H9 (cell line): ENCODE measurements at regions not wholly inside any gene's neighbourhood (a gene's known extent, or its start where the extent isn't known, plus 50 kb on each side); places are given as distances from the start of the nearest gene placed in this dataset.

Experiments
- DNase-seq: peaks from one replicate; pipeline ENCODE4 v3.0.0-alpha.2; 2017
- H2AFZ ChIP-seq: one replicate; pipeline ENCODE4 v1.6.1; 2013; ENCODE audit warnings: mild to moderate bottlenecking, low read length, control low read depth, moderate library complexity
- H2AK5ac ChIP-seq: 2 replicates; pipeline ENCODE4 v1.6.1; 2013; ENCODE audit warnings: low read length, control low read depth, mixed read lengths; ENCODE audit not compliant: insufficient read length
- H2BK120ac ChIP-seq: one replicate; pipeline ENCODE4 v1.6.1; 2013; ENCODE audit warnings: low read depth, mild to moderate bottlenecking, low read length, control low read depth, inconsistent platforms; ENCODE audit not compliant: poor library complexity, severe bottlenecking
- H2BK12ac ChIP-seq: 2 replicates; pipeline ENCODE4 v1.6.1; 2013; ENCODE audit warnings: low read length, control low read depth, mixed read lengths, low read depth; ENCODE audit not compliant: insufficient read length
- H2BK15ac ChIP-seq: 2 replicates; pipeline ENCODE4 v1.6.1; 2013; ENCODE audit warnings: low read depth, low read length, control low read depth
- H2BK20ac ChIP-seq: one replicate; pipeline ENCODE4 v1.6.1; 2013; ENCODE audit warnings: low read depth, mild to moderate bottlenecking, low read length, control low read depth, inconsistent platforms; ENCODE audit not compliant: poor library complexity, severe bottlenecking
- H2BK5ac ChIP-seq: 2 replicates; pipeline ENCODE4 v1.6.1; 2013; ENCODE audit warnings: low read length, control low read depth, mixed read lengths; ENCODE audit not compliant: insufficient read length
- H3K14ac ChIP-seq: 2 replicates; pipeline ENCODE4 v1.6.1; 2013; ENCODE audit warnings: low read length, control low read depth; ENCODE audit not compliant: insufficient read depth
- H3K18ac ChIP-seq: 2 replicates; pipeline ENCODE4 v1.6.1; 2013; ENCODE audit warnings: low read depth, mild to moderate bottlenecking, mixed read lengths, low read length, control low read depth; ENCODE audit not compliant: insufficient read length
- H3K23ac ChIP-seq: 2 replicates; pipeline ENCODE4 v1.6.1; 2013; ENCODE audit warnings: low read length, control low read depth, mixed read lengths, low read depth; ENCODE audit not compliant: insufficient read length
- H3K23me2 ChIP-seq: 2 replicates; pipeline ENCODE4 v1.6.1; 2013; ENCODE audit warnings: low read depth, mild to moderate bottlenecking, mixed read lengths, low read length, control low read depth; ENCODE audit not compliant: insufficient read length, poor library complexity, severe bottlenecking
- H3K27ac ChIP-seq: 2 replicates; pipeline ENCODE4 v1.5.1; 2013; ENCODE audit warnings: low read length, control low read depth, mixed read lengths, low read depth; ENCODE audit not compliant: insufficient read length
- H3K27me3 ChIP-seq: 2 replicates; pipeline ENCODE4 v1.6.1; 2013; ENCODE audit warnings: low read length, control low read depth, inconsistent platforms; ENCODE audit not compliant: insufficient read depth
- H3K4ac ChIP-seq: 2 replicates; pipeline ENCODE4 v1.6.1; 2013; ENCODE audit warnings: low read depth, mild to moderate bottlenecking, control low read depth, inconsistent platforms, low read length, moderate library complexity
- H3K4me1 ChIP-seq: 2 replicates; pipeline ENCODE4 v1.6.1; 2013; ENCODE audit warnings: low read length, control low read depth, inconsistent platforms; ENCODE audit not compliant: insufficient read depth
- H3K4me2 ChIP-seq: 2 replicates; pipeline ENCODE4 v1.6.1; 2013; ENCODE audit warnings: low read length, control low read depth, mixed read lengths; ENCODE audit not compliant: insufficient read length, insufficient read depth
- H3K56ac ChIP-seq: 2 replicates; pipeline ENCODE4 v1.6.1; 2013; ENCODE audit warnings: low read depth, mild to moderate bottlenecking, mixed read lengths, low read length, control low read depth; ENCODE audit not compliant: insufficient read length
- H3K79me1 ChIP-seq: 2 replicates; pipeline ENCODE4 v1.6.1; 2013; ENCODE audit warnings: low read depth, mild to moderate bottlenecking, moderate library complexity, low read length, control low read depth, inconsistent platforms; ENCODE audit not compliant: insufficient read depth, poor library complexity, severe bottlenecking
- H3K79me2 ChIP-seq: 2 replicates; pipeline ENCODE4 v1.6.1; 2013; ENCODE audit warnings: low read length, control low read depth, inconsistent platforms; ENCODE audit not compliant: insufficient read depth
- H3K9ac ChIP-seq: 2 replicates; pipeline ENCODE4 v1.6.1; 2013; ENCODE audit warnings: low read length, control low read depth, mixed read lengths; ENCODE audit not compliant: insufficient read length; ENCODE audit errors: extremely low read depth
- H3K9me3 ChIP-seq: one replicate; pipeline ENCODE4 v1.6.1; 2013; ENCODE audit warnings: low read depth, low read length, inconsistent platforms; ENCODE audit not compliant: control insufficient read depth
- H3T11ph ChIP-seq: one replicate; pipeline ENCODE4 v1.6.1; 2013; ENCODE audit warnings: mild to moderate bottlenecking, low read length, control low read depth, inconsistent platforms
- H4K20me1 ChIP-seq: one replicate; pipeline ENCODE4 v1.6.1; 2013; ENCODE audit not compliant: control insufficient read depth, insufficient read length, insufficient read depth
- H4K5ac ChIP-seq: 2 replicates; pipeline ENCODE4 v1.6.1; 2013; ENCODE audit warnings: low read depth, mild to moderate bottlenecking, mixed read lengths, low read length, control low read depth; ENCODE audit not compliant: insufficient read length
- H4K8ac ChIP-seq: replicated peaks from 2 replicates; pipeline ENCODE4 v1.6.1; 2013; ENCODE audit warnings: low read length, control low read depth, mixed read lengths, low read depth; ENCODE audit not compliant: insufficient read length
- H4K91ac ChIP-seq: 2 replicates; pipeline ENCODE4 v1.6.1; 2013; ENCODE audit warnings: low read depth, mild to moderate bottlenecking, moderate library complexity, mixed read lengths, low read length, control low read depth; ENCODE audit not compliant: insufficient read length
- H3K27ac Mint-ChIP-seq, 3 experiments: 2 replicates in 2 of 3; 3 replicates in 1 of 3; pipeline ENCODE4 v1.8.0; 2020 to 2021; ENCODE audit warnings: mixed read lengths in 3 of 3, mild to moderate bottlenecking in 1 of 3, moderate library complexity in 1 of 3
- H3K27me3 Mint-ChIP-seq: 2 replicates; pipeline ENCODE4 v1.8.0; 2021; ENCODE audit warnings: low read depth, mild to moderate bottlenecking, moderate library complexity, mixed read lengths
- H3K36me3 Mint-ChIP-seq, 3 experiments: 2 replicates in 2 of 3; 3 replicates in 1 of 3; pipeline ENCODE4 v1.8.0; 2020 to 2021; ENCODE audit warnings: low read depth in 3 of 3, mixed read lengths in 3 of 3; ENCODE audit not compliant: insufficient read depth in 1 of 3
- H3K4me1 Mint-ChIP-seq, 2 experiments: 2 replicates each; pipeline ENCODE4 v1.8.0; 2020; ENCODE audit warnings: mixed read lengths in 2 of 2
- H3K4me3 Mint-ChIP-seq, 2 experiments: 2 replicates in 1 of 2; 3 replicates in 1 of 2; pipeline ENCODE4 v1.8.0; 2020 to 2021; ENCODE audit warnings: mild to moderate bottlenecking in 2 of 2, mixed read lengths in 2 of 2, moderate library complexity in 1 of 2
- H3K9me3 Mint-ChIP-seq, 2 experiments: 2 replicates in 1 of 2; 3 replicates in 1 of 2; pipeline ENCODE4 v1.8.0; 2020; ENCODE audit warnings: mild to moderate bottlenecking in 2 of 2, mixed read lengths in 2 of 2, moderate library complexity in 1 of 2
- CTCF ChIP-seq: fragments of 200-600 bp; sonication (generic); conservative IDR thresholded peaks from 3 replicates; pipeline ENCODE4 v1.8.0; 2021; ENCODE audit warnings: antibody characterized with exemption, mild to moderate bottlenecking
- WGBS: extraction: QIAGEN DNeasy Blood & Tissue Kit; methylation state at CpG from one replicate; pipeline ENCODE4 v1.1.7; 2013; ENCODE audit warnings: missing lambda C conversion rate, low lambda C conversion rate, mixed read lengths; ENCODE audit not compliant: insufficient read length; ENCODE audit errors: extremely low coverage; 5-methylcytosine and 5-hydroxymethylcytosine counted together

GRCh38 chr18:43757273-43757672 lies 480.0 kb upstream of the SYT4 start:
- peaks cover 0 to 4% of the 10 kb centered on the region in 2 experiments; a peak in 3 of 5 replicates for H3K9me3 Mint-ChIP-seq
- H3K79me2 ChIP-seq = no peaks in the 10 kb centered on the region
- no peak overlapping the region for H4K8ac ChIP-seq
- H3K23me2 ChIP-seq = no peaks in the 10 kb centered on the region
- H3K27ac ChIP-seq = no peak overlapping the region
- WGBS = no CpG with 5 or more reads among the region's 1 CpG
- no peaks in the 10 kb centered on the region for H3K27me3 ChIP-seq
- peaks cover 37% of the 10 kb centered on the region for H3K27me3 Mint-ChIP-seq
- TF ChIP-seq CTCF = no peak
- H3K18ac ChIP-seq = no peak overlapping the region
- no peak for DNase-seq
- H3K4me1 Mint-ChIP-seq = peaks cover 25 to 33% of the 10 kb centered on the region in 2 experiments
- H3K56ac ChIP-seq = no peak overlapping the region
- H2BK15ac ChIP-seq = no peak overlapping the region
- no peak overlapping the region for H2BK20ac ChIP-seq
- no peak overlapping the region for H3K9ac ChIP-seq
- H2BK5ac ChIP-seq = no peak overlapping the region
- no peak overlapping the region for H2AK5ac ChIP-seq
- H3K79me1 ChIP-seq = no peaks in the 10 kb centered on the region
- H3K14ac ChIP-seq = no peak overlapping the region
- H3K9me3 ChIP-seq = no peaks in the 10 kb centered on the region
- no peak overlapping the region for H2BK12ac ChIP-seq
- H3K23ac ChIP-seq = no peak overlapping the region
- H3K36me3 Mint-ChIP-seq = no peaks in the 10 kb centered on the region
- no peak overlapping the region for H3K27ac Mint-ChIP-seq
- no peak overlapping the region for H2BK120ac ChIP-seq
- no peaks in the 10 kb centered on the region for H3K4me1 ChIP-seq
- no peak overlapping the region for H3K4ac ChIP-seq
- no peak overlapping the region for H3T11ph ChIP-seq
- H4K20me1 ChIP-seq = no peaks in the 10 kb centered on the region
- no peak overlapping the region for H3K4me3 Mint-ChIP-seq
- H3K4me2 ChIP-seq = no peak overlapping the region
- no peak overlapping the region for H2AFZ ChIP-seq
- H4K91ac ChIP-seq = no peak overlapping the region
- H4K5ac ChIP-seq = no peak overlapping the region
